Transverse colon (tissue), 4 donors: ENCODE measurements at regions not wholly inside any gene's neighbourhood (a gene's known extent, or its start where the extent isn't known, plus 50 kb on each side); places are given as distances from the start of the nearest gene placed in this dataset.

ENCODE experiments used
- DNase-seq: peaks from one replicate; pipeline ENCODE4 v3.0.0-alpha.2; 2019
- H3K27ac ChIP-seq, 4 donors: fragments of 200-600 bp; sonication (generic); 2 replicates each; pipeline ENCODE4 v1.5.1; 2016 to 2018; ENCODE audit warnings: inconsistent platforms in 4 of 4
- H3K27me3 ChIP-seq: fragments of 200-600 bp; sonication (generic); 2 replicates; pipeline ENCODE4 v1.5.1; 2017; ENCODE audit warnings: inconsistent platforms
- H3K36me3 ChIP-seq, 4 donors: fragments of 200-600 bp; sonication (generic); 2 replicates each; pipeline ENCODE4 v1.5.1; 2017 to 2019; ENCODE audit warnings: inconsistent platforms in 4 of 4
- H3K4me1 ChIP-seq, 4 donors: fragments of 200-600 bp; sonication (generic); 2 replicates each; pipeline ENCODE4 v1.5.1; 2017 to 2020; ENCODE audit warnings: inconsistent platforms in 4 of 4
- H3K4me3 ChIP-seq, 4 donors: fragments of 200-600 bp; sonication (generic); 1 replicate in 1 of 4; 2 replicates in 3 of 4; pipeline versions ENCODE4 v1.5.1 to v1.6.1; 2017 to 2019; ENCODE audit warnings: inconsistent platforms in 4 of 4
- H3K9me3 ChIP-seq, 2 donors: fragments of 200-600 bp; sonication (generic); 2 replicates each; pipeline ENCODE4 v1.5.1; 2017 to 2019; ENCODE audit warnings: inconsistent platforms in 2 of 2
- EP300 ChIP-seq: sonication (generic); formaldehyde crosslinking; IDR thresholded peaks from one replicate; pipeline ENCODE4 v1.6.1; 2017; ENCODE audit warnings: antibody characterized with exemption, low read depth
- POLR2A ChIP-seq: fragments of 450-650 bp; IDR thresholded peaks from one replicate; pipeline ENCODE4 v1.6.1; 2016; ENCODE audit warnings: antibody characterized with exemption, mild to moderate bottlenecking, moderate library complexity
- POLR2AphosphoS5 ChIP-seq, 3 donors: sonication (generic); formaldehyde crosslinking; IDR thresholded peaks; one replicate each; pipeline ENCODE4 v1.6.1; 2016; ENCODE audit warnings: antibody characterized with exemption in 3 of 3
- WGBS, 2 donors: methylation state at CpG; one replicate each; pipeline ENCODE4 v1.1.5; 2018; ENCODE audit warnings: low coverage in 1 of 2; 5-methylcytosine and 5-hydroxymethylcytosine counted together
- in situ Hi-C, 4 donors: fragments of 200-750 bp; cut with MboI; loops; one replicate each; pipeline versions ENCODE4 v1.15.0 to v1.15.1; 2017; ENCODE audit warnings: low sequenced_read_pairs in 3 of 4, low pct_ligation_motif_present in 1 of 4, low pct_unique_long_range_greater_than_20kb in 1 of 4
- intact Hi-C: fragments of 100-400 bp; cut with DNase I; formaldehyde crosslinking; loops from one replicate; pipeline ENCODE4 v1.15.1; 2023; ENCODE audit warnings: low total_unique reads
- TF ChIP-seq, protein P1 (sequence below), 5 experiments: fragments of 200-600 bp in 3 of 5; fragments of 450-650 bp in 2 of 5; sonication (generic) in 3 of 5; IDR thresholded peaks; 1 replicate in 2 of 5; 2 replicates in 3 of 5; pipeline ENCODE4 v1.5.1; 2016 to 2017; ENCODE audit warnings: antibody characterized with exemption in 5 of 5, inconsistent platforms in 3 of 5, mild to moderate bottlenecking in 2 of 5, moderate library complexity in 1 of 5

- no peak overlapping the region for H3K27ac ChIP-seq
Measured at GRCh38 chr17:79546386-79546785, 64.5 kb downstream of the RBFOX3 start.

GRCh38 chr17:79545251-79546005, 65.4 kb downstream of the RBFOX3 start:
- H3K36me3 ChIP-seq = no peaks in the 10 kb centered on the region
- no peaks in the 10 kb centered on the region for H3K4me1 ChIP-seq
- H3K4me3 ChIP-seq = no peak overlapping the region
- intact Hi-C loops = no loop called here
- H3K27ac ChIP-seq = no peak overlapping the region
- H3K27me3 ChIP-seq = peaks cover 13% of the 10 kb centered on the region
- 75% methylated on average over 20 of the region's 20 CpGs; no CpG with 5 or more reads in 1 of the 2 donors for WGBS, 2 donors
- DNase-seq = no peak
- in situ Hi-C loops = loop anchor here in 1 of 4 donors (10.0 kb wide), 1 partner anchor 59 kb away; no protein-coding TSS in a partner anchor
- no peaks in the 10 kb centered on the region for H3K9me3 ChIP-seq
- TF ChIP-seq, protein P1, sequence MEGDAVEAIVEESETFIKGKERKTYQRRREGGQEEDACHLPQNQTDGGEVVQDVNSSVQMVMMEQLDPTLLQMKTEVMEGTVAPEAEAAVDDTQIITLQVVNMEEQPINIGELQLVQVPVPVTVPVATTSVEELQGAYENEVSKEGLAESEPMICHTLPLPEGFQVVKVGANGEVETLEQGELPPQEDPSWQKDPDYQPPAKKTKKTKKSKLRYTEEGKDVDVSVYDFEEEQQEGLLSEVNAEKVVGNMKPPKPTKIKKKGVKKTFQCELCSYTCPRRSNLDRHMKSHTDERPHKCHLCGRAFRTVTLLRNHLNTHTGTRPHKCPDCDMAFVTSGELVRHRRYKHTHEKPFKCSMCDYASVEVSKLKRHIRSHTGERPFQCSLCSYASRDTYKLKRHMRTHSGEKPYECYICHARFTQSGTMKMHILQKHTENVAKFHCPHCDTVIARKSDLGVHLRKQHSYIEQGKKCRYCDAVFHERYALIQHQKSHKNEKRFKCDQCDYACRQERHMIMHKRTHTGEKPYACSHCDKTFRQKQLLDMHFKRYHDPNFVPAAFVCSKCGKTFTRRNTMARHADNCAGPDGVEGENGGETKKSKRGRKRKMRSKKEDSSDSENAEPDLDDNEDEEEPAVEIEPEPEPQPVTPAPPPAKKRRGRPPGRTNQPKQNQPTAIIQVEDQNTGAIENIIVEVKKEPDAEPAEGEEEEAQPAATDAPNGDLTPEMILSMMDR (IDR thresholded peaks at IDR 0.05) = no peak
- TF ChIP-seq POLR2A (no peak), POLR2AphosphoS5 (IDR thresholded peaks at IDR 0.05) (no peak), EP300 (no peak)

More at GRCh38 chr17:79546386-79546785, 64.5 kb downstream of the RBFOX3 start:
- WGBS, 2 donors = 74 to 90% methylated on average over 7 to 10 of the region's 10 CpGs
- DNase-seq = no peak
- in situ Hi-C loops = loop anchor here in 1 of 4 donors (10.0 kb wide), 1 partner anchor 58 kb away; no protein-coding TSS in a partner anchor
- no peak for TF ChIP-seq POLR2A
- TF ChIP-seq, protein P1 (IDR thresholded peaks at IDR 0.05) = no peak
- TF ChIP-seq EP300 = no peak
- no peak for TF ChIP-seq POLR2AphosphoS5 (IDR thresholded peaks at IDR 0.05)
- Histone ChIP-seq H3K9me3 (no peaks in the 10 kb centered on the region), H3K27me3 (peaks cover 13% of the 10 kb centered on the region), H3K36me3 (no peaks in the 10 kb centered on the region), H3K4me3 (no peak overlapping the region), H3K4me1 (no peaks in the 10 kb centered on the region)
- intact Hi-C loops = no loop called here

DNA sequence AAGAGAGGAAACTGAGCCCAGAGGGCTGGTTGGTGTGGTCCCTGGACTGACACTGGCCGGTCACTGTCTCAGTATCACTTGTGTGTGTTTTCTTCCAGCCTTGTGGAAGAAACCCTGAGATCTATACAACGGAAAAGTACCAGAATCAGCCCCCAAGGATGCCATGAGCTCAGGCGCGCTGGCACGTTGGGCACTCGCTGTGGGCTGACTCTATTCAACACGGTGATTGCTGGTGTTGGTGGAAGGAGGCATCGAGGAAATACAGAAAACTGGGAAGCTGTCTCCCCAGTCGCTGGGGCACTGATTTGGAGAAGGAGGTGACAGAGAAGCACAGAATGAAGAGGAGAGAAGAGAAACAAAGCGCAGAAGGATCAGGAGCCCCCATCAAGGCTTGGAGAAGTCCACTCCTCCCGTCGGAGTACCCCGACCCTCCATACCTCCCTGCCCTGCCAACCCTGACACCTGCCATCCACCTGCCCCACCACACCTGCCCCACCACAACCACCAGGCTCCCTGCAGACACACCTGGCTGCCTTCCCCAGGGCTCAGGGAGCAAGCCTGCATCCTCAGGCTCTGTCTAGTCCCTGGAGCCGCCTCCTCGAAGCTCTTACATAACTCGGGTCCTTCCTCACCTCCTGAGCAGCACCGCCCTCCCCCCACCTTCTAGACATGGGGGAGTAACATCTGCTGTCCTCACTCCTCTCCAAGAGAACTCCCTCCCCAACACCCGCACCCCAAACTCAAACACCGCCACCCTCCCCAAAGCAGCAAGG, 66.5 kb downstream of the RBFOX3 start:
- TF ChIP-seq, protein P1 (IDR thresholded peaks at IDR 0.05) = no peak
- TF ChIP-seq POLR2AphosphoS5 (IDR thresholded peaks at IDR 0.05) (no peak), EP300 (no peak), POLR2A (no peak)
- H3K36me3 ChIP-seq = no peaks in the 10 kb centered on the region
- no peak overlapping the region for H3K27ac ChIP-seq
- no peak for DNase-seq
- no peak overlapping the region for H3K4me3 ChIP-seq
- intact Hi-C loops = no loop called here
- peaks cover 13% of the 10 kb centered on the region for H3K27me3 ChIP-seq
- in situ Hi-C loops = loop anchor here in 1 of 4 donors (10.0 kb wide), 1 partner anchor 60 kb away; no protein-coding TSS in a partner anchor
- no peaks in the 10 kb centered on the region for H3K9me3 ChIP-seq
- 64 to 74% methylated on average over 6 to 19 of the region's 19 CpGs for WGBS, 2 donors
- H3K4me1 ChIP-seq = no peaks in the 10 kb centered on the region

DNA sequence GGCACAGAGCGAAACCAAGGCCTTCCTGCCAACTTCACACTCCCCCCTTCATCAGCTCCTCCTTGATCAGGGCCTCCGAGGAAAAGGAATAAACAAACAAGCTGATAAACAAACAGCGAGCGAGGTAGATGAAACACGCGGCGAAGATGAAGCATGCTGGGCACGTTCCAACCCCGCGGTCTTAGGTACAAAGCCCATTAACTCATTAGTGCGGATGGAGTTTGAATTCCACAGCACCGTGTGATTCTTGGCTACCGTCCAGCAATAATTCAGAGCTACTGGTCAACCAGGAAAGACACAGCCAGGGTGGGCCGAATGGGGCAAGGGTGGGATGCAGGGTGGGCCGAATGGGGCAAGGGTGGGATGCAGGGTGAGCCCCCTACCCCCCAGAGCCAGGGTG, 67.3 kb downstream of the RBFOX3 start:
- Histone ChIP-seq H3K9me3 (no peaks in the 10 kb centered on the region), H3K4me3 (no peak overlapping the region), H3K27me3 (peaks cover 13% of the 10 kb centered on the region), H3K4me1 (no peaks in the 10 kb centered on the region), H3K36me3 (no peaks in the 10 kb centered on the region), H3K27ac (no peak overlapping the region)
- TF ChIP-seq EP300 (no peak), POLR2A (no peak), POLR2AphosphoS5 (IDR thresholded peaks at IDR 0.05) (no peak)
- TF ChIP-seq, protein P1 (IDR thresholded peaks at IDR 0.05) = no peak
- WGBS, 2 donors = 46% methylated on average over 15 of the region's 15 CpGs; no CpG with 5 or more reads in 1 of the 2 donors
- DNase-seq = no peak
- in situ Hi-C loops (loop anchor here in 1 of 4 donors (10.0 kb wide), 1 partner anchor 61 kb away; no protein-coding TSS in a partner anchor), intact Hi-C loops (no loop called here)
